ENCODE measurements at regions not wholly inside any gene's neighbourhood (a gene's known extent, or its start where the extent isn't known, plus 50 kb on each side); places are given as distances from the start of the nearest gene placed in this dataset.

DNA sequence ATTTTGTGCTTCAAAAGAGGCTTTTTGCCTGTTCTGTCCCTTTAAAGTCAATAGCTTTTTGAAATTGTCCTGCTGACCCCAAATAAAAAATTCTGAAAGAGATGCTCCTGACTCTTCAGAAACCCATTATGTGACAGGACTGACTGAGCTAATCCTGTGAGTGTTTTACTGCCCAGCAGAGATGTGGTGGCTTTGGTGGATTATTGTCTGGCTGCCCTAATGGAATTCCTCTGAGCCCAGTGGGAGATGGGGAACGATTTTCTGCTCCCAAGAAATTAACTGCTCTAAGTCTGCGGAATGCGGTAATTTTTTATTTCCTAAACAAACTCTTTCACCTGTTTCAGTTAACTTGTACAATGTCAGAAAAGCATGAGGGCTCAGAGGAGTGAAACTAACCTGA is 258.2 kb downstream of the IKZF2 start:
- H3K79me1 ChIP-seq (ENCODE audit: insufficient read depth, low read depth, low read length, poor library complexity, severe bottlenecking) = no peaks in the 10 kb centered on the region
- no peak overlapping the region for H3T11ph ChIP-seq (ENCODE audit: low read length)
- H3K18ac ChIP-seq (ENCODE audit: insufficient read length, low read depth, low read length) = no peak overlapping the region
- H3K4me1 ChIP-seq (ENCODE audit: insufficient read depth, low read length) = no peaks in the 10 kb centered on the region
- Mint-ChIP-seq H3K9me3 (no peaks in the 10 kb centered on the region), H3K36me3 (ENCODE audit: insufficient read depth in 1 of 3, low read depth in 3 of 3) (no peaks in the 10 kb centered on the region), H3K27me3 (ENCODE audit: low read depth) (no peaks in the 10 kb centered on the region), H3K27ac (no peak overlapping the region), H3K4me3 (no peak overlapping the region), H3K4me1 (peaks cover 0 to 10% of the 10 kb centered on the region in 2 experiments; a peak in 2 of 4 replicates)
- no peak for DNase-seq
- no peak overlapping the region for H3K9ac ChIP-seq (ENCODE audit: extremely low read depth, insufficient read length, low read length)
- H2BK20ac ChIP-seq (ENCODE audit: low read depth, low read length, poor library complexity, severe bottlenecking) = no peak overlapping the region
- no peak overlapping the region for H3K4me2 ChIP-seq (ENCODE audit: insufficient read depth, insufficient read length, low read length)
- H3K79me2 ChIP-seq (ENCODE audit: insufficient read depth, low read length) = no peaks in the 10 kb centered on the region
- H3K9me3 ChIP-seq (ENCODE audit: control insufficient read depth, low read depth, low read length) = no peaks in the 10 kb centered on the region
- H2BK12ac ChIP-seq (ENCODE audit: insufficient read length, low read depth, low read length) = no peak overlapping the region
- no peak overlapping the region for H2BK15ac ChIP-seq (ENCODE audit: low read depth, low read length)
- H4K20me1 ChIP-seq (ENCODE audit: control insufficient read depth, insufficient read depth, insufficient read length) = no peaks in the 10 kb centered on the region
- no CpG with 5 or more reads among the region's 3 CpGs for WGBS (ENCODE audit: extremely low coverage, insufficient read length, low lambda C conversion rate)
- no peak overlapping the region for H3K23ac ChIP-seq (ENCODE audit: insufficient read length, low read depth, low read length)
- H2AFZ ChIP-seq (ENCODE audit: low read length) = no peak overlapping the region
- TF ChIP-seq, protein P1, sequence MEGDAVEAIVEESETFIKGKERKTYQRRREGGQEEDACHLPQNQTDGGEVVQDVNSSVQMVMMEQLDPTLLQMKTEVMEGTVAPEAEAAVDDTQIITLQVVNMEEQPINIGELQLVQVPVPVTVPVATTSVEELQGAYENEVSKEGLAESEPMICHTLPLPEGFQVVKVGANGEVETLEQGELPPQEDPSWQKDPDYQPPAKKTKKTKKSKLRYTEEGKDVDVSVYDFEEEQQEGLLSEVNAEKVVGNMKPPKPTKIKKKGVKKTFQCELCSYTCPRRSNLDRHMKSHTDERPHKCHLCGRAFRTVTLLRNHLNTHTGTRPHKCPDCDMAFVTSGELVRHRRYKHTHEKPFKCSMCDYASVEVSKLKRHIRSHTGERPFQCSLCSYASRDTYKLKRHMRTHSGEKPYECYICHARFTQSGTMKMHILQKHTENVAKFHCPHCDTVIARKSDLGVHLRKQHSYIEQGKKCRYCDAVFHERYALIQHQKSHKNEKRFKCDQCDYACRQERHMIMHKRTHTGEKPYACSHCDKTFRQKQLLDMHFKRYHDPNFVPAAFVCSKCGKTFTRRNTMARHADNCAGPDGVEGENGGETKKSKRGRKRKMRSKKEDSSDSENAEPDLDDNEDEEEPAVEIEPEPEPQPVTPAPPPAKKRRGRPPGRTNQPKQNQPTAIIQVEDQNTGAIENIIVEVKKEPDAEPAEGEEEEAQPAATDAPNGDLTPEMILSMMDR (conservative IDR thresholded peaks at IDR 0.05) = no peak
- no peak overlapping the region for H4K5ac ChIP-seq (ENCODE audit: insufficient read length, low read depth, low read length)
- H3K23me2 ChIP-seq (ENCODE audit: insufficient read length, low read depth, low read length, poor library complexity, severe bottlenecking) = no peaks in the 10 kb centered on the region
- no peak overlapping the region for H4K8ac ChIP-seq (replicated peaks; ENCODE audit: insufficient read length, low read depth, low read length)
- H3K4ac ChIP-seq (ENCODE audit: low read depth, low read length) = no peak overlapping the region
- no peak overlapping the region for H2BK5ac ChIP-seq (ENCODE audit: insufficient read length, low read length)
- H2BK120ac ChIP-seq (ENCODE audit: low read depth, low read length, poor library complexity, severe bottlenecking) = no peak overlapping the region
- no peak overlapping the region for H3K27ac ChIP-seq (ENCODE audit: insufficient read length, low read depth, low read length)
- H3K27me3 ChIP-seq (ENCODE audit: insufficient read depth, low read length) = no peaks in the 10 kb centered on the region
- H4K91ac ChIP-seq (ENCODE audit: insufficient read length, low read depth, low read length) = no peak overlapping the region
- no peak overlapping the region for H3K14ac ChIP-seq (ENCODE audit: insufficient read depth, low read length)
- H3K56ac ChIP-seq (ENCODE audit: insufficient read length, low read depth, low read length) = no peak overlapping the region
- H2AK5ac ChIP-seq (ENCODE audit: insufficient read length, low read length) = no peak overlapping the region
